ENCODE measurements at regions not wholly inside any gene's neighbourhood (a gene's known extent, or its start where the extent isn't known, plus 50 kb on each side); places are given as distances from the start of the nearest gene placed in this dataset.

GRCh38 chr7:20507157-20507556, 108.3 kb upstream of the ABCB5 start:
- Mint-ChIP-seq H3K4me3 (ENCODE audit: unreplicated experiment) (no peak overlapping the region), H3K4me1 (ENCODE audit: low read depth, unreplicated experiment) (no peaks in the 10 kb centered on the region), H3K27me3 (ENCODE audit: low read depth, unreplicated experiment) (no peaks in the 10 kb centered on the region), H3K27ac (ENCODE audit: unreplicated experiment) (no peak overlapping the region), H3K9me3 (ENCODE audit: unreplicated experiment) (no peaks in the 10 kb centered on the region), H3K36me3 (ENCODE audit: low read depth, unreplicated experiment) (no peaks in the 10 kb centered on the region)
- H3K4me2 ChIP-seq (ENCODE audit: low read length), result no peak overlapping the region
- H3K9ac ChIP-seq (ENCODE audit: low read length), result no peak overlapping the region
- DNase-seq (ENCODE audit: low read depth), result no peak
- H3K27me3 ChIP-seq (ENCODE audit: insufficient read depth, low read length), result no peaks in the 10 kb centered on the region
- no peak overlapping the region for H2AFZ ChIP-seq (ENCODE audit: low read depth, low read length)
- no peak for FAIRE-seq
- no peaks in the 10 kb centered on the region for H4K20me1 ChIP-seq (ENCODE audit: insufficient read depth, low read length)
- H3K9me3 ChIP-seq (ENCODE audit: insufficient read depth, low read depth, low read length), result no peaks in the 10 kb centered on the region
- no peaks in the 10 kb centered on the region for H3K4me1 ChIP-seq (ENCODE audit: insufficient read depth, low read length)
- H3K4me3 ChIP-seq (ENCODE audit: insufficient read depth, low read depth, low read length), result no peak overlapping the region
- H3K36me3 ChIP-seq (ENCODE audit: insufficient read depth, low read length), result no peaks in the 10 kb centered on the region
- no peak overlapping the region for H3K27ac ChIP-seq (ENCODE audit: low read depth, low read length)
- no peaks in the 10 kb centered on the region for H3K79me2 ChIP-seq (ENCODE audit: insufficient read depth, low read length)
- TF ChIP-seq, protein P1, sequence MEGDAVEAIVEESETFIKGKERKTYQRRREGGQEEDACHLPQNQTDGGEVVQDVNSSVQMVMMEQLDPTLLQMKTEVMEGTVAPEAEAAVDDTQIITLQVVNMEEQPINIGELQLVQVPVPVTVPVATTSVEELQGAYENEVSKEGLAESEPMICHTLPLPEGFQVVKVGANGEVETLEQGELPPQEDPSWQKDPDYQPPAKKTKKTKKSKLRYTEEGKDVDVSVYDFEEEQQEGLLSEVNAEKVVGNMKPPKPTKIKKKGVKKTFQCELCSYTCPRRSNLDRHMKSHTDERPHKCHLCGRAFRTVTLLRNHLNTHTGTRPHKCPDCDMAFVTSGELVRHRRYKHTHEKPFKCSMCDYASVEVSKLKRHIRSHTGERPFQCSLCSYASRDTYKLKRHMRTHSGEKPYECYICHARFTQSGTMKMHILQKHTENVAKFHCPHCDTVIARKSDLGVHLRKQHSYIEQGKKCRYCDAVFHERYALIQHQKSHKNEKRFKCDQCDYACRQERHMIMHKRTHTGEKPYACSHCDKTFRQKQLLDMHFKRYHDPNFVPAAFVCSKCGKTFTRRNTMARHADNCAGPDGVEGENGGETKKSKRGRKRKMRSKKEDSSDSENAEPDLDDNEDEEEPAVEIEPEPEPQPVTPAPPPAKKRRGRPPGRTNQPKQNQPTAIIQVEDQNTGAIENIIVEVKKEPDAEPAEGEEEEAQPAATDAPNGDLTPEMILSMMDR (IDR thresholded peaks at IDR 0.05; ENCODE audit: insufficient read depth, low read depth, low read length), result no peak
- TF ChIP-seq EZH2 (IDR thresholded peaks at IDR 0.05; ENCODE audit: insufficient read depth, low read length), result no peak

DNA sequence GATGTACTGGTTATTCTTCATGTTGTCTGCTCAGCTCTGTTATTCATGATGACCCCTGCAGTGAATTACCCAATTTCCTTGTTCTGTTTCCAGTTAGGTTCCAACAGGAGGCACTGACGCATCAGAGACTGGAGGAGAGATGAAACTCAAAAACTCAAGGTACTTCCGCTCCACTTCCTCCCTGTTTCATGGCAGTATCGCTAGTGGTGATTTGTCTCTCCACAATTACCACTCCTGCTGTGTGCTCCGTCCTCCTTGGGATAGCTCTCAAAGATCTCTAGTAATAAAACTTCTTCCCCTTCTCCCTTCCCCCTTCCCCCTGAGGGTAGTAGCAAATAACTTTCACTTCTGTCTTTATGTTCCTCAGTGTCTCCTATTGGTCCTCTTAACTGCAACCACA, 107.4 kb upstream of the ABCB5 start:
- Histone ChIP-seq H3K9me3 (ENCODE audit: insufficient read depth, low read depth, low read length) (no peaks in the 10 kb centered on the region), H3K4me2 (ENCODE audit: low read length) (no peak overlapping the region), H3K4me3 (ENCODE audit: insufficient read depth, low read depth, low read length) (no peak overlapping the region), H3K36me3 (ENCODE audit: insufficient read depth, low read length) (no peaks in the 10 kb centered on the region), H3K27ac (ENCODE audit: low read depth, low read length) (no peak overlapping the region), H4K20me1 (ENCODE audit: insufficient read depth, low read length) (no peaks in the 10 kb centered on the region), H3K4me1 (ENCODE audit: insufficient read depth, low read length) (no peaks in the 10 kb centered on the region), H3K27me3 (ENCODE audit: insufficient read depth, low read length) (no peaks in the 10 kb centered on the region), H3K9ac (ENCODE audit: low read length) (no peak overlapping the region), H2AFZ (ENCODE audit: low read depth, low read length) (no peak overlapping the region), H3K79me2 (ENCODE audit: insufficient read depth, low read length) (no peaks in the 10 kb centered on the region)
- no peaks in the 10 kb centered on the region for H3K36me3 Mint-ChIP-seq (ENCODE audit: low read depth, unreplicated experiment)
- FAIRE-seq, result no peak
- H3K9me3 Mint-ChIP-seq (ENCODE audit: unreplicated experiment), result no peaks in the 10 kb centered on the region
- no peak overlapping the region for H3K27ac Mint-ChIP-seq (ENCODE audit: unreplicated experiment)
- TF ChIP-seq, protein P1 (IDR thresholded peaks at IDR 0.05; ENCODE audit: insufficient read depth, low read depth, low read length), result no peak
- TF ChIP-seq EZH2 (IDR thresholded peaks at IDR 0.05; ENCODE audit: insufficient read depth, low read length), result no peak
- no peak for DNase-seq (ENCODE audit: low read depth)
- no peaks in the 10 kb centered on the region for H3K4me1 Mint-ChIP-seq (ENCODE audit: low read depth, unreplicated experiment)
- no peak overlapping the region for H3K4me3 Mint-ChIP-seq (ENCODE audit: unreplicated experiment)
- H3K27me3 Mint-ChIP-seq (ENCODE audit: low read depth, unreplicated experiment), result no peaks in the 10 kb centered on the region

DNA sequence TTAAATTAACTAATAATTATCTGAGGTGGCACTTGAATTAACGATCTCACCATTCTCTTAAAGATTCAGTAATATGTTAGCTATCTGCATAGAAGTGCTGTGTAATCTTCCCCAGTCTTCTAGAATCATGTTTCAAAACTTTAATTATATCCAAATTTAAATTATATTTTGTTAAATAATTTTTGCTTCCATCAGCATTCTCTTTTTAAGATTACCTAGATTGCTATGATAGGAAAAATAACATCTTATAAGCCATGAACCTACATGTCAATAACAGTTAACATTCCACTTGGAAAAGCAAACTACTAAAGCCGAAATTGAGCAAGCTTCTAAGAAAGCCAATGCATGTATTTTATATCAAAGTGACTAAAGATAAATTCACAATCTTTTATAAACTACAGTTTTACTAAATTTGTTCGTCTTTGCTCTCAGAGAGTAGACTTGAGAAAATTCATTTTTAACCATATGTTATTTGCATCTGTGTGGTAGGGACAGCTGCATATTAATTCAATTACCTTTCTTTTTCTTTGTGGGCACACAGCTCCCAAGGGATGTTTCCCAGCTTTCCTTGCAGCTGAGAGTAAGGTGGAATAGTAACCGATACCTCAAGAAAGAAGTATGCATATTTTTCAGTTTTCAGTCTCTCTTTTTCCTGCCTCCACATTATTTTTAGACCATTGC, 105.4 kb upstream of the ABCB5 start:
- H3K36me3 Mint-ChIP-seq (ENCODE audit: low read depth, unreplicated experiment), result no peaks in the 10 kb centered on the region
- no peaks in the 10 kb centered on the region for H4K20me1 ChIP-seq (ENCODE audit: insufficient read depth, low read length)
- no peaks in the 10 kb centered on the region for H3K27me3 ChIP-seq (ENCODE audit: insufficient read depth, low read length)
- H3K9me3 Mint-ChIP-seq (ENCODE audit: unreplicated experiment), result no peaks in the 10 kb centered on the region
- DNase-seq (ENCODE audit: low read depth) (no peak), FAIRE-seq (no peak)
- H3K4me2 ChIP-seq (ENCODE audit: low read length), result no peak overlapping the region
- no peaks in the 10 kb centered on the region for H3K9me3 ChIP-seq (ENCODE audit: insufficient read depth, low read depth, low read length)
- no peak overlapping the region for H3K4me3 ChIP-seq (ENCODE audit: insufficient read depth, low read depth, low read length)
- no peaks in the 10 kb centered on the region for H3K79me2 ChIP-seq (ENCODE audit: insufficient read depth, low read length)
- H3K4me1 Mint-ChIP-seq (ENCODE audit: low read depth, unreplicated experiment), result peaks cover 8% of the 10 kb centered on the region
- no peak overlapping the region for H3K27ac Mint-ChIP-seq (ENCODE audit: unreplicated experiment)
- no peak overlapping the region for H3K27ac ChIP-seq (ENCODE audit: low read depth, low read length)
- no peak overlapping the region for H3K4me3 Mint-ChIP-seq (ENCODE audit: unreplicated experiment)
- no peaks in the 10 kb centered on the region for H3K4me1 ChIP-seq (ENCODE audit: insufficient read depth, low read length)
- H3K36me3 ChIP-seq (ENCODE audit: insufficient read depth, low read length), result no peaks in the 10 kb centered on the region
- no peak overlapping the region for H2AFZ ChIP-seq (ENCODE audit: low read depth, low read length)
- H3K9ac ChIP-seq (ENCODE audit: low read length), result no peak overlapping the region
- TF ChIP-seq, protein P1 (IDR thresholded peaks at IDR 0.05; ENCODE audit: insufficient read depth, low read depth, low read length), result no peak
- TF ChIP-seq EZH2 (IDR thresholded peaks at IDR 0.05; ENCODE audit: insufficient read depth, low read length), result no peak
- H3K27me3 Mint-ChIP-seq (ENCODE audit: low read depth, unreplicated experiment), result no peaks in the 10 kb centered on the region

All from astrocyte (in vitro differentiated cells and primary cell).